Neural cell (in vitro differentiated cells): ENCODE measurements at regions not wholly inside any gene's neighbourhood (a gene's known extent, or its start where the extent isn't known, plus 50 kb on each side); places are given as distances from the start of the nearest gene placed in this dataset.

Experiments
- EZH2 ChIP-seq: fragments of 200-600, 300-800 bp; shearing (Covaris generic), sonication (generic); IDR thresholded peaks from 2 replicates; pipeline ENCODE4 v1.6.1; 2014; ENCODE audit warnings: antibody characterized with exemption, low read length, borderline replicate concordance, mild to moderate bottlenecking; ENCODE audit not compliant: insufficient read depth, poor library complexity, severe bottlenecking
- POLR2AphosphoS5 ChIP-seq: IDR thresholded peaks from 2 replicates; pipeline ENCODE4 v1.6.1; 2012
- RAD21 ChIP-seq: fragments of 450-650 bp; conservative IDR thresholded peaks from 2 replicates; pipeline ENCODE4 v1.6.1; 2014; ENCODE audit warnings: antibody characterized with exemption, mild to moderate bottlenecking, moderate library complexity
- SMC3 ChIP-seq: fragments of 450-650 bp; conservative IDR thresholded peaks from 2 replicates; pipeline ENCODE4 v1.6.1; 2014; ENCODE audit warnings: antibody characterized with exemption, mild to moderate bottlenecking, moderate library complexity; ENCODE audit not compliant: poor library complexity
- TF ChIP-seq, protein P1 (sequence below): fragments of 450-650 bp; IDR thresholded peaks from 2 replicates; pipeline ENCODE4 v1.5.1; 2014; ENCODE audit warnings: antibody characterized with exemption, mild to moderate bottlenecking, moderate library complexity; ENCODE audit not compliant: poor library complexity, severe bottlenecking
- TF ChIP-seq, protein P2 (sequence below): IDR thresholded peaks from 2 replicates; pipeline ENCODE4 v1.6.1; 2012; ENCODE audit warnings: borderline replicate concordance

DNA sequence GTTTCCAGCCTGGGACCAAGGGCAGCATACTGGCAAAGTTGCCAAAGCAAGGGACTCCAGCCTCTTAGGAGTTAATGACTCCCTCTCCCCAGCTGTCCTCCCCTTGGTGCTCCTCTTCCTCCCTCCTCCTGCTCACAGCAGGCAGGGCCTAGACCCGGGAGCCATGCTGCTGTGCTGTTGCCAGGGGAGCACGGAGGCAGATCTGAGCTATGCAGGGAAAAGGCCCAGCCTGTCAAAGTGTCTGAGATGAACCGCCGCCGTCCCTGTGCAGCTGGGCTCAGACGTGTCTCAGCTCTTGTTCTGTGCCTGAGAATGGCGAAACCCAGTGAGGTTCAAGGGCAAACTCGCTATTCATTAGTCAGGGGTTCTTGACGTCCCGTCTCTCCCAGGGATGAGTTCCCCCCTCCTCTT lies 60.8 kb upstream of the POLG start:
- TF ChIP-seq, protein P1, sequence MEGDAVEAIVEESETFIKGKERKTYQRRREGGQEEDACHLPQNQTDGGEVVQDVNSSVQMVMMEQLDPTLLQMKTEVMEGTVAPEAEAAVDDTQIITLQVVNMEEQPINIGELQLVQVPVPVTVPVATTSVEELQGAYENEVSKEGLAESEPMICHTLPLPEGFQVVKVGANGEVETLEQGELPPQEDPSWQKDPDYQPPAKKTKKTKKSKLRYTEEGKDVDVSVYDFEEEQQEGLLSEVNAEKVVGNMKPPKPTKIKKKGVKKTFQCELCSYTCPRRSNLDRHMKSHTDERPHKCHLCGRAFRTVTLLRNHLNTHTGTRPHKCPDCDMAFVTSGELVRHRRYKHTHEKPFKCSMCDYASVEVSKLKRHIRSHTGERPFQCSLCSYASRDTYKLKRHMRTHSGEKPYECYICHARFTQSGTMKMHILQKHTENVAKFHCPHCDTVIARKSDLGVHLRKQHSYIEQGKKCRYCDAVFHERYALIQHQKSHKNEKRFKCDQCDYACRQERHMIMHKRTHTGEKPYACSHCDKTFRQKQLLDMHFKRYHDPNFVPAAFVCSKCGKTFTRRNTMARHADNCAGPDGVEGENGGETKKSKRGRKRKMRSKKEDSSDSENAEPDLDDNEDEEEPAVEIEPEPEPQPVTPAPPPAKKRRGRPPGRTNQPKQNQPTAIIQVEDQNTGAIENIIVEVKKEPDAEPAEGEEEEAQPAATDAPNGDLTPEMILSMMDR, result no peak
- no peak for TF ChIP-seq RAD21
- no peak for TF ChIP-seq EZH2
- TF ChIP-seq POLR2AphosphoS5, result no peak
- no peak for TF ChIP-seq SMC3
- TF ChIP-seq, protein P2, sequence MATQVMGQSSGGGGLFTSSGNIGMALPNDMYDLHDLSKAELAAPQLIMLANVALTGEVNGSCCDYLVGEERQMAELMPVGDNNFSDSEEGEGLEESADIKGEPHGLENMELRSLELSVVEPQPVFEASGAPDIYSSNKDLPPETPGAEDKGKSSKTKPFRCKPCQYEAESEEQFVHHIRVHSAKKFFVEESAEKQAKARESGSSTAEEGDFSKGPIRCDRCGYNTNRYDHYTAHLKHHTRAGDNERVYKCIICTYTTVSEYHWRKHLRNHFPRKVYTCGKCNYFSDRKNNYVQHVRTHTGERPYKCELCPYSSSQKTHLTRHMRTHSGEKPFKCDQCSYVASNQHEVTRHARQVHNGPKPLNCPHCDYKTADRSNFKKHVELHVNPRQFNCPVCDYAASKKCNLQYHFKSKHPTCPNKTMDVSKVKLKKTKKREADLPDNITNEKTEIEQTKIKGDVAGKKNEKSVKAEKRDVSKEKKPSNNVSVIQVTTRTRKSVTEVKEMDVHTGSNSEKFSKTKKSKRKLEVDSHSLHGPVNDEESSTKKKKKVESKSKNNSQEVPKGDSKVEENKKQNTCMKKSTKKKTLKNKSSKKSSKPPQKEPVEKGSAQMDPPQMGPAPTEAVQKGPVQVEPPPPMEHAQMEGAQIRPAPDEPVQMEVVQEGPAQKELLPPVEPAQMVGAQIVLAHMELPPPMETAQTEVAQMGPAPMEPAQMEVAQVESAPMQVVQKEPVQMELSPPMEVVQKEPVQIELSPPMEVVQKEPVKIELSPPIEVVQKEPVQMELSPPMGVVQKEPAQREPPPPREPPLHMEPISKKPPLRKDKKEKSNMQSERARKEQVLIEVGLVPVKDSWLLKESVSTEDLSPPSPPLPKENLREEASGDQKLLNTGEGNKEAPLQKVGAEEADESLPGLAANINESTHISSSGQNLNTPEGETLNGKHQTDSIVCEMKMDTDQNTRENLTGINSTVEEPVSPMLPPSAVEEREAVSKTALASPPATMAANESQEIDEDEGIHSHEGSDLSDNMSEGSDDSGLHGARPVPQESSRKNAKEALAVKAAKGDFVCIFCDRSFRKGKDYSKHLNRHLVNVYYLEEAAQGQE, result no peak
